B cell (primary cell): ENCODE measurements at regions not wholly inside any gene's neighbourhood (a gene's known extent, or its start where the extent isn't known, plus 50 kb on each side); places are given as distances from the start of the nearest gene placed in this dataset.

ENCODE experiments used
- ATAC-seq: fragments of 200-7000 bp; cut with Tn5 transposase; one replicate; pipeline ENCODE4 v1.10.0; 2021; ENCODE audit warnings: low read depth, mild to moderate bottlenecking, moderate number of reproducible peaks, moderate library complexity
- CTCF ChIA-PET: fragments of 350-600 bp; sonication (Branson Sonifier 250); formaldehyde crosslinking; loops from one replicate; lab custom pipeline; 2021; ENCODE audit warnings: antibody characterized with exemption, inconsistent platforms; lab: Charles Lee
- POLR2A ChIA-PET: fragments of 350-600 bp; sonication (Branson Sonifier 250); formaldehyde crosslinking; loops from one replicate; lab custom pipeline; 2021; ENCODE audit warnings: antibody characterized with exemption; lab: Charles Lee
- DNase-seq: peaks from one replicate; pipeline ENCODE4 v3.0.0; 2013
- H2AFZ ChIP-seq: 2 replicates; pipeline ENCODE4 v1.6.1; 2012; ENCODE audit warnings: mild to moderate bottlenecking, low read depth, low read length; ENCODE audit not compliant: insufficient read depth, poor library complexity, severe bottlenecking
- H3K27ac ChIP-seq, 2 donors: 1 replicate in 1 of 2; 2 replicates in 1 of 2; pipeline ENCODE4 v1.5.1; 2012 to 2013; ENCODE audit warnings: low read length in 2 of 2, mild to moderate bottlenecking in 2 of 2, moderate library complexity in 1 of 2
- H3K27me3 ChIP-seq, 4 experiments: fragments of 200-600 bp in 1 of 4; sonication (generic) in 1 of 4; replicated peaks in 1 of 4; 1 replicate in 2 of 4; 2 replicates in 2 of 4; pipeline versions ENCODE4 v1.6.1 to v1.7.0; 2013 to 2016; ENCODE audit warnings: low read length in 3 of 4, mild to moderate bottlenecking in 2 of 4, mixed read lengths in 1 of 4, moderate library complexity in 1 of 4; ENCODE audit not compliant: insufficient read depth in 4 of 4, control insufficient read depth in 3 of 4; ENCODE audit errors: control extremely low read depth in 1 of 4
- H3K36me3 ChIP-seq, 2 experiments: replicated peaks in 1 of 2; 1 replicate in 1 of 2; 2 replicates in 1 of 2; pipeline versions ENCODE4 v1.6.1 to v1.7.1; 2013; ENCODE audit warnings: low read length in 1 of 2; ENCODE audit not compliant: insufficient read depth in 2 of 2, control insufficient read depth in 1 of 2; ENCODE audit errors: control extremely low read depth in 1 of 2, extremely low read depth in 1 of 2
- H3K4me1 ChIP-seq, 2 donors: fragments of 200-600 bp in 1 of 2; sonication (generic) in 1 of 2; 1 replicate in 1 of 2; 2 replicates in 1 of 2; pipeline versions ENCODE4 v1.5.1 to v1.6.1; 2013 to 2017; ENCODE audit warnings: low read length in 2 of 2; ENCODE audit not compliant: control insufficient read depth in 2 of 2, insufficient read depth in 2 of 2
- H3K4me2 ChIP-seq: replicated peaks from 2 replicates; pipeline ENCODE3; 2012; ENCODE audit warnings: mild to moderate bottlenecking, low read depth, low read length; ENCODE audit not compliant: poor library complexity, severe bottlenecking
- H3K4me3 ChIP-seq, 5 experiments: fragments of 200-600 bp in 1 of 5; sonication (generic) in 1 of 5; 1 replicate in 3 of 5; 2 replicates in 2 of 5; pipeline versions ENCODE4 v1.5.1 to v1.7.0; 2011 to 2016; ENCODE audit warnings: low read length in 4 of 5, mild to moderate bottlenecking in 4 of 5, low read depth in 2 of 5, control low read depth in 1 of 5, moderate library complexity in 1 of 5; ENCODE audit not compliant: insufficient read depth in 1 of 5; ENCODE audit errors: control extremely low read depth in 1 of 5, extremely low read depth in 1 of 5
- H3K79me2 ChIP-seq: fragments of 200-600 bp; sonication (generic); one replicate; pipeline ENCODE4 v1.6.0; 2016; ENCODE audit warnings: low read length; ENCODE audit not compliant: control insufficient read depth, insufficient read depth
- H3K9ac ChIP-seq: fragments of 200-600 bp; sonication (generic); 2 replicates; pipeline ENCODE4 v1.6.1; 2017; ENCODE audit warnings: mild to moderate bottlenecking, low read length, moderate library complexity
- H3K9me3 ChIP-seq, 3 donors: one replicate each; pipeline versions ENCODE4 v1.6.1 to v1.7.1; 2013; ENCODE audit warnings: low read length in 2 of 3; ENCODE audit not compliant: control insufficient read depth in 2 of 3, insufficient read depth in 1 of 3; ENCODE audit errors: control extremely low read depth in 1 of 3
- H4K20me1 ChIP-seq: 2 replicates; pipeline ENCODE4 v1.6.0; 2012; ENCODE audit warnings: mild to moderate bottlenecking, low read length; ENCODE audit not compliant: insufficient read depth, control insufficient read depth, poor library complexity, severe bottlenecking
- H3K27ac Mint-ChIP-seq: one replicate; pipeline ENCODE4 v1.8.0; 2021; ENCODE audit warnings: mixed read lengths
- H3K27me3 Mint-ChIP-seq: one replicate; pipeline ENCODE4 v1.8.0; 2021; ENCODE audit warnings: mixed read lengths
- H3K4me1 Mint-ChIP-seq: one replicate; pipeline ENCODE4 v1.8.0; 2021; ENCODE audit warnings: mixed read lengths
- H3K4me3 Mint-ChIP-seq: one replicate; pipeline ENCODE4 v1.8.0; 2021; ENCODE audit warnings: mixed read lengths
- H3K9me3 Mint-ChIP-seq: one replicate; pipeline ENCODE4 v1.8.0; 2022; ENCODE audit warnings: mixed read lengths; ENCODE audit not compliant: insufficient read depth
- EZH2 ChIP-seq: IDR thresholded peaks from 2 replicates; pipeline ENCODE4 v1.6.1; 2012; ENCODE audit warnings: borderline replicate concordance, low read depth, mild to moderate bottlenecking, moderate library complexity, low read length; ENCODE audit not compliant: insufficient read depth, poor library complexity, severe bottlenecking
- WGBS: methylation state at CpG from one replicate; pipeline ENCODE4 v1.1.5; 2013; ENCODE audit warnings: missing lambda C conversion rate; ENCODE audit not compliant: insufficient coverage; 5-methylcytosine and 5-hydroxymethylcytosine counted together
- intact Hi-C: fragments of 100-400 bp; cut with micrococcal nuclease; formaldehyde crosslinking; loops from one replicate; pipeline ENCODE4 v1.10.0; 2022

DNA sequence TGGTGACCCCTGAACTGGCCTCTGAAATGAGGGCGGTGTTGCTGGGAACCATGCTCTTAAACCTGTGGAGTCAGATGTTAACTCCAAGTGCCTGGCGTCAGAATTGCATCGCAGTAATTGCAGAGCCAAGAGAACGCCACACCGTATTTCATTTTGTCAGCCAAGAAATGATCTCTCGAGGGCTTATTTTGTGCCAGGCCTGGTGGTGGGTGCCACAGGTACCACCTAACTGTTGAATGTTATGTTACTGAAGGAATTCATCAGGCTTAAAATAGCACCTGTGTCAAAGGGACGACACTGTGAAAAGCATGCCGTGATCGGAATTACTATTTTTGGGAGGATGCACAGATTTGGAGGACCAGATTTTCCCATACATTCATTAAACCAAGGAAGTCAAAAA lies 51.9 kb upstream of the BAIAP2L1 start:
- Mint-ChIP-seq H3K4me1 (no peaks in the 10 kb centered on the region), H3K27me3 (no peaks in the 10 kb centered on the region), H3K4me3 (no peak overlapping the region), H3K9me3 (peaks cover 11% of the 10 kb centered on the region), H3K27ac (no peak overlapping the region)
- ChIA-PET CTCF (no interaction called here), POLR2A (no interaction called here)
- Histone ChIP-seq H3K36me3 (no peaks in the 10 kb centered on the region), H3K4me2 (no peak overlapping the region), H2AFZ (no peak overlapping the region), H3K9me3 (peaks cover 0 to 13% (median 3%) of the 10 kb centered on the region in 3 donors), H4K20me1 (no peaks in the 10 kb centered on the region), H3K27ac (no peak overlapping the region), H3K9ac (no peak overlapping the region), H3K27me3 (no peaks in the 10 kb centered on the region), H3K4me3 (no peak overlapping the region), H3K4me1 (no peaks in the 10 kb centered on the region), H3K79me2 (no peaks in the 10 kb centered on the region)
- no peak for ATAC-seq
- no peak for DNase-seq
- TF ChIP-seq EZH2 = no peak
- 95% methylated on average over 6 of the region's 9 CpGs for WGBS
- intact Hi-C loops = no loop called here
